HCT116 (cell line): ENCODE measurements at regions not wholly inside any gene's neighbourhood (a gene's known extent, or its start where the extent isn't known, plus 50 kb on each side); places are given as distances from the start of the nearest gene placed in this dataset.

Experiments
- ATAC-seq: fragments of 200-7000 bp; cut with Tn5 transposase; 2 replicates; pipeline ENCODE4 v1.9.1; 2020; ENCODE audit warnings: mild to moderate bottlenecking, moderate library complexity
- BruUV-seq: library from RNA; stranded (reverse); fragments of 400-500 nt; replicated peaks from 2 replicates; lab custom pipeline; 2021; lab: Mats Ljungman, UMichigan
- CTCF ChIA-PET: fragments of 300-600 bp; sonication (Branson Sonifier 250); formaldehyde crosslinking; loops from one replicate; lab custom pipeline; 2021; ENCODE audit warnings: antibody characterized with exemption; lab: Charles Lee
- POLR2A ChIA-PET: fragments of 300-600, 350-600 bp; sonication (Branson Sonifier 250); formaldehyde crosslinking; loops from one replicate; lab custom pipeline; 2021; ENCODE audit warnings: antibody characterized with exemption; lab: Charles Lee
- RAD21 ChIA-PET, 2 experiments: fragments of 300-600 bp; sonication (Branson Sonifier 250); formaldehyde crosslinking; loops; one replicate each; lab custom pipeline; 2023; ENCODE audit warnings: low total read pairs in 2 of 2; ENCODE audit not compliant: uncharacterized antibody in 2 of 2, unreplicated experiment in 2 of 2, low non-redundant PET in 1 of 2; lab: Charles Lee
- DNase-seq: peaks from one replicate; pipeline ENCODE4 v3.0.0-alpha.2; 2010; ENCODE audit warnings: low read depth, low spot score
- H2AFZ ChIP-seq: fragments of 200-600 bp; shearing (Covaris generic), sonication (generic); 2 replicates; pipeline ENCODE4 v1.6.1; 2017; ENCODE audit warnings: low read depth, mixed run types, mixed read lengths, antibody characterized with exemption, low read length; ENCODE audit not compliant: poor library complexity, severe bottlenecking
- H3K27ac ChIP-seq: 2 replicates; pipeline ENCODE4 v1.5.1; 2012; ENCODE audit warnings: low read depth, low read length
- H3K27me3 ChIP-seq: fragments of 200-600 bp; sonication (generic); 2 replicates; pipeline ENCODE4 v1.6.1; 2016; ENCODE audit warnings: mixed run types, low read length, mixed read lengths; ENCODE audit not compliant: insufficient read depth
- H3K36me3 ChIP-seq, 2 experiments: fragments of 200-500 bp in 1 of 2; fragments of 200-600 bp in 1 of 2; sonication (Bioruptor generic) in 1 of 2; sonication (generic) in 1 of 2; 2 replicates each; pipeline versions ENCODE4 v1.5.1 to v1.6.1; 2014 to 2016; ENCODE audit warnings: low read length in 2 of 2, inconsistent platforms in 1 of 2, mixed read lengths in 1 of 2, mixed run types in 1 of 2; ENCODE audit not compliant: insufficient read depth in 2 of 2, control insufficient read depth in 1 of 2
- H3K4me1 ChIP-seq, 2 experiments: fragments of 200-600 bp in 1 of 2; sonication (generic) in 1 of 2; 2 replicates each; pipeline versions ENCODE4 v1.5.1 to v1.6.1; 2012 to 2017; ENCODE audit warnings: low read length in 2 of 2, inconsistent platforms in 1 of 2, mild to moderate bottlenecking in 1 of 2, mixed read lengths in 1 of 2, mixed run types in 1 of 2, moderate library complexity in 1 of 2; ENCODE audit not compliant: insufficient read depth in 2 of 2, control insufficient read depth in 1 of 2
- H3K4me2 ChIP-seq: fragments of 200-600 bp; sonication (generic); 2 replicates; pipeline ENCODE4 v1.6.1; 2017; ENCODE audit warnings: mixed run types, low read length, mixed read lengths
- H3K4me3 ChIP-seq, 2 experiments: fragments of 200-600 bp in 1 of 2; sonication (generic) in 1 of 2; replicated peaks in 1 of 2; 2 replicates each; pipeline ENCODE4 v1.5.1; 2011 to 2016; ENCODE audit warnings: low read length in 2 of 2, control low read depth in 1 of 2, low read depth in 1 of 2, mild to moderate bottlenecking in 1 of 2, mixed read lengths in 1 of 2, mixed run types in 1 of 2
- H3K79me2 ChIP-seq: fragments of 200-600 bp; sonication (generic); 2 replicates; pipeline ENCODE4 v1.6.1; 2017; ENCODE audit warnings: mild to moderate bottlenecking, mixed run types, low read length, moderate library complexity, mixed read lengths; ENCODE audit not compliant: insufficient read depth
- H3K9ac ChIP-seq: fragments of 200-600 bp; sonication (generic); 2 replicates; pipeline ENCODE4 v1.6.1; 2016; ENCODE audit warnings: low read length, mixed read lengths
- H3K9me2 ChIP-seq: fragments of 200-600 bp; sonication (generic), shearing (Covaris generic); 2 replicates; pipeline ENCODE4 v1.6.1; 2017; ENCODE audit warnings: mixed run types, mild to moderate bottlenecking, moderate library complexity; ENCODE audit not compliant: insufficient read depth
- H3K9me3 ChIP-seq, 2 experiments: fragments of 200-500 bp in 1 of 2; fragments of 200-600 bp in 1 of 2; sonication (Bioruptor generic) in 1 of 2; sonication (generic) in 1 of 2; 2 replicates each; pipeline ENCODE4 v1.6.1; 2014 to 2017; ENCODE audit warnings: low read length in 2 of 2, mixed read lengths in 2 of 2, inconsistent platforms in 1 of 2, low read depth in 1 of 2, mild to moderate bottlenecking in 1 of 2, mixed run types in 1 of 2, moderate library complexity in 1 of 2; ENCODE audit not compliant: control insufficient read depth in 1 of 2, insufficient read depth in 1 of 2
- H4K20me1 ChIP-seq: fragments of 200-600 bp; sonication (generic), shearing (Covaris generic); 2 replicates; pipeline ENCODE4 v1.6.1; 2017; ENCODE audit warnings: mixed run types, mild to moderate bottlenecking, moderate library complexity; ENCODE audit not compliant: insufficient read depth
- ATF3 ChIP-seq: IDR thresholded peaks from 2 replicates; pipeline ENCODE4 v1.6.1; 2012
- CBX3 ChIP-seq: IDR thresholded peaks from 2 replicates; pipeline ENCODE4 v1.6.1; 2012; ENCODE audit warnings: low read depth
- ELF1 ChIP-seq: IDR thresholded peaks from 2 replicates; pipeline ENCODE4 v1.6.1; 2012; ENCODE audit warnings: low read depth, borderline replicate concordance
- EZH2 ChIP-seq: fragments of 200-600 bp; sonication (generic); IDR thresholded peaks from 2 replicates; pipeline ENCODE4 v1.6.1; 2017; ENCODE audit warnings: antibody characterized with exemption, mixed run types
- FOSL1 ChIP-seq: IDR thresholded peaks from 2 replicates; pipeline ENCODE4 v1.6.1; 2012; ENCODE audit warnings: low read depth
- MAX ChIP-seq: IDR thresholded peaks from 2 replicates; pipeline ENCODE4 v1.6.1; 2012
- POLR2A ChIP-seq: IDR thresholded peaks from 2 replicates; pipeline ENCODE4 v1.7.0; 2011; ENCODE audit warnings: borderline replicate concordance; ENCODE audit not compliant: insufficient read depth, insufficient read length; ENCODE audit errors: extremely low read depth
- POLR2AphosphoS5 ChIP-seq: IDR thresholded peaks from 2 replicates; pipeline ENCODE4 v1.6.1; 2011; ENCODE audit warnings: mild to moderate bottlenecking, low read depth, low read length, moderate library complexity
- RAD21 ChIP-seq: IDR thresholded peaks from 2 replicates; pipeline ENCODE4 v1.6.1; 2012; ENCODE audit warnings: low read depth, mild to moderate bottlenecking
- TCF7L2 ChIP-seq: IDR thresholded peaks from 2 replicates; pipeline ENCODE4 v1.7.0; 2011; ENCODE audit warnings: borderline replicate concordance, inconsistent platforms; ENCODE audit not compliant: insufficient read depth, insufficient read length; ENCODE audit errors: extremely low read depth
- ZFX ChIP-seq: fragments of 450-650 bp; IDR thresholded peaks from 2 replicates; pipeline ENCODE4 v1.6.1; 2017
- intact Hi-C: fragments of 100-400 bp; cut with micrococcal nuclease; formaldehyde crosslinking; loops from 2 replicates; pipeline ENCODE4 v1.10.0; 2022

- no peaks in the 10 kb centered on the region for H3K9me2 ChIP-seq
- H3K27me3 ChIP-seq, result no peaks in the 10 kb centered on the region
- ChIA-PET POLR2A (no interaction called here), CTCF (no interaction called here)
- no peaks in the 10 kb centered on the region for H4K20me1 ChIP-seq
- no peak overlapping the region for H3K9ac ChIP-seq
- no peak overlapping the region for H2AFZ ChIP-seq
- peaks cover 0 to 9% of the 10 kb centered on the region in 2 experiments; a peak in 1 of 4 replicates for H3K4me1 ChIP-seq
- H3K4me2 ChIP-seq, result no peak overlapping the region
- no peaks in the 10 kb centered on the region for H3K79me2 ChIP-seq
- DNase-seq, result no peak
- intact Hi-C loops, result no loop called here
- no TSS peak for BruUV-seq
- no peaks in the 10 kb centered on the region for H3K9me3 ChIP-seq
- H3K4me3 ChIP-seq, result no peak overlapping the region
- TF ChIP-seq POLR2AphosphoS5 (no peak), ZFX (no peak), ELF1 (no peak), EZH2 (no peak), ATF3 (no peak), MAX (no peak), CBX3 (no peak), POLR2A (no peak), FOSL1 (no peak)
- TF ChIP-seq, all 23 proteins: peak for 0
- RAD21 ChIA-PET, result no interaction called here
- no peak for ATAC-seq
- no peaks in the 10 kb centered on the region for H3K36me3 ChIP-seq
- H3K27ac ChIP-seq, result no peak overlapping the region
These were observed 372.4 kb upstream of the SLC7A11 start for GRCh38 chr4:138614398-138615142.

- BruUV-seq, result no TSS peak
- no peak for ATAC-seq
- H3K27me3 ChIP-seq, result no peaks in the 10 kb centered on the region
These were observed 370.3 kb upstream of the SLC7A11 start for GRCh38 chr4:138612428-138612827.

More at GRCh38 chr4:138612428-138612827, 370.3 kb upstream of the SLC7A11 start:
- DNase-seq, result no peak
- no peaks in the 10 kb centered on the region for H3K79me2 ChIP-seq
- ChIA-PET POLR2A (no interaction called here), RAD21 (no interaction called here), CTCF (no interaction called here)
- H3K27ac ChIP-seq, result no peak overlapping the region
- no peaks in the 10 kb centered on the region for H3K36me3 ChIP-seq
- H3K9ac ChIP-seq, result no peak overlapping the region
- peaks cover 0 to 10% of the 10 kb centered on the region in 2 experiments; a peak in 1 of 4 replicates for H3K4me1 ChIP-seq
- H2AFZ ChIP-seq, result no peak overlapping the region
- no peaks in the 10 kb centered on the region for H3K9me2 ChIP-seq
- intact Hi-C loops, result no loop called here
- no peaks in the 10 kb centered on the region for H4K20me1 ChIP-seq
- TF ChIP-seq MAX (no peak), EZH2 (no peak), ZFX (no peak), RAD21 (no peak), TCF7L2 (no peak)
- H3K4me2 ChIP-seq, result no peak overlapping the region
- H3K4me3 ChIP-seq, result no peak overlapping the region
- no peaks in the 10 kb centered on the region for H3K9me3 ChIP-seq
